Stomach (tissue), 8 donors: ENCODE measurements at regions not wholly inside any gene's neighbourhood (a gene's known extent, or its start where the extent isn't known, plus 50 kb on each side); places are given as distances from the start of the nearest gene placed in this dataset.

Source experiments
- DNase-seq, 2 donors: peaks; one replicate each; pipeline versions ENCODE4 v3.0.0 to v3.0.0-alpha.2; 2013 to 2019
- H3K27ac ChIP-seq, 5 donors: fragments of 200-600 bp in 4 of 5; sonication (generic) in 4 of 5; one replicate each; pipeline ENCODE4 v1.5.1; 2013 to 2019; ENCODE audit warnings: mild to moderate bottlenecking in 1 of 5, moderate library complexity in 1 of 5
- H3K27me3 ChIP-seq, 3 donors: fragments of 200-600 bp; sonication (generic); one replicate each; pipeline ENCODE4 v1.5.1; 2017 to 2019; ENCODE audit warnings: mixed run types in 1 of 3
- H3K36me3 ChIP-seq, 4 donors: fragments of 200-600 bp; sonication (generic); 1 replicate in 3 of 4; 2 replicates in 1 of 4; pipeline ENCODE4 v1.5.1; 2016 to 2019
- H3K4me1 ChIP-seq, 4 donors: fragments of 200-600 bp; sonication (generic); one replicate each; pipeline ENCODE4 v1.5.1; 2016 to 2019
- H3K4me3 ChIP-seq, 4 donors: fragments of 200-600 bp; sonication (generic) in 3 of 4; one replicate each; pipeline ENCODE4 v1.5.1; 2016 to 2019; ENCODE audit warnings: mild to moderate bottlenecking in 1 of 4
- H3K9me3 ChIP-seq, 4 donors: fragments of 200-600 bp; sonication (generic); one replicate each; pipeline ENCODE4 v1.5.1; 2016 to 2019
- CTCF ChIP-seq, 7 experiments: fragments of 450-650 bp in 4 of 7; fragments of 200-600 bp in 3 of 7; sonication (generic) in 3 of 7; IDR thresholded peaks; one replicate each; pipeline ENCODE4 v1.5.1; 2016 to 2019; ENCODE audit warnings: antibody characterized with exemption in 7 of 7, control low read depth in 2 of 7, mild to moderate bottlenecking in 1 of 7
- EP300 ChIP-seq: sonication (generic); formaldehyde crosslinking; IDR thresholded peaks from one replicate; pipeline ENCODE4 v1.6.1; 2017; ENCODE audit warnings: antibody characterized with exemption
- POLR2A ChIP-seq, 4 donors: fragments of 450-650 bp; IDR thresholded peaks; one replicate each; pipeline ENCODE4 v1.6.1; 2016; ENCODE audit warnings: antibody characterized with exemption in 4 of 4, control low read depth in 2 of 4, mild to moderate bottlenecking in 1 of 4, moderate library complexity in 1 of 4
- POLR2AphosphoS5 ChIP-seq, 3 donors: sonication (generic); formaldehyde crosslinking; IDR thresholded peaks; one replicate each; pipeline ENCODE4 v1.6.1; 2016; ENCODE audit warnings: antibody characterized with exemption in 3 of 3
- WGBS, 5 donors: extraction: QIAGEN DNeasy Blood & Tissue Kit in 3 of 5; methylation state at CpG; one replicate each; pipeline versions ENCODE4 v1.1.5 to v1.1.7; 2013 to 2018; 5-methylcytosine and 5-hydroxymethylcytosine counted together
- intact Hi-C: fragments of 100-400 bp; cut with DNase I; formaldehyde crosslinking; loops from one replicate; pipeline ENCODE4 v1.15.1; 2023; ENCODE audit warnings: low total_unique reads
- donor health status: healthy with polysubstance abuse.
- donor health status: Bipolar disorder and iron deficiency.
- donor health status: healthy.

GRCh38 chr13:65026505-65026904, 2203.6 kb downstream of the PCDH9 start:
- H3K9me3 ChIP-seq, result peaks cover 0 to 8% (median 0%) of the 10 kb centered on the region in 4 donors
- intact Hi-C loops, result no loop called here
- no peak overlapping the region for H3K27ac ChIP-seq
- TF ChIP-seq POLR2AphosphoS5 (IDR thresholded peaks at IDR 0.05) (no peak), POLR2A (IDR thresholded peaks at IDR 0.05) (no peak), EP300 (no peak), CTCF (IDR thresholded peaks at IDR 0.05) (no peak)
- DNase-seq, result no peak
- no peaks in the 10 kb centered on the region for H3K4me1 ChIP-seq
- no peaks in the 10 kb centered on the region for H3K36me3 ChIP-seq
- H3K4me3 ChIP-seq, result no peak overlapping the region
- 62 to 75% (median 67%) methylated on average over 2 of the region's 2 CpGs for WGBS, 5 donors
- H3K27me3 ChIP-seq, result no peaks in the 10 kb centered on the region

GRCh38 chr13:65011378-65011777, 2218.8 kb downstream of the PCDH9 start:
- Histone ChIP-seq H3K27ac (no peak overlapping the region), H3K4me3 (no peak overlapping the region), H3K4me1 (no peaks in the 10 kb centered on the region), H3K9me3 (no peaks in the 10 kb centered on the region), H3K27me3 (no peaks in the 10 kb centered on the region), H3K36me3 (no peaks in the 10 kb centered on the region)
- intact Hi-C loops, result no loop called here
- 36 to 55% (median 49%) methylated on average over 3 of the region's 3 CpGs for WGBS, 5 donors
- no peak for TF ChIP-seq EP300
- TF ChIP-seq POLR2A (IDR thresholded peaks at IDR 0.05), result no peak
- DNase-seq, result no peak

GRCh38 chr13:64997438-64997837, 2232.7 kb downstream of the PCDH9 start:
- intact Hi-C loops, result no loop called here
- 57 to 72% (median 65%) methylated on average over 5 of the region's 5 CpGs for whole genome bisulfite sequencing, 5 donors
- TF ChIP-seq EP300 (no peak), POLR2A (IDR thresholded peaks at IDR 0.05) (no peak)
- Histone ChIP-seq H3K27me3 (no peaks in the 10 kb centered on the region), H3K9me3 (no peaks in the 10 kb centered on the region), H3K27ac (no peak overlapping the region), H3K4me1 (no peaks in the 10 kb centered on the region), H3K36me3 (no peaks in the 10 kb centered on the region), H3K4me3 (no peak overlapping the region)
- DNase-seq, result no peak

- H3K4me1 ChIP-seq, result no peaks in the 10 kb centered on the region
- intact Hi-C loops, result no loop called here
- H3K27ac ChIP-seq, result no peak overlapping the region
- TF ChIP-seq CTCF (IDR thresholded peaks at IDR 0.05) (no peak), POLR2AphosphoS5 (IDR thresholded peaks at IDR 0.05) (no peak), POLR2A (IDR thresholded peaks at IDR 0.05) (no peak), EP300 (no peak)
- no peaks in the 10 kb centered on the region for H3K9me3 ChIP-seq
- 66 to 81% (median 74%) methylated on average over 4 of the region's 4 CpGs for WGBS, 5 donors
- no peaks in the 10 kb centered on the region for H3K27me3 ChIP-seq
- DNase-seq, result no peak
- no peaks in the 10 kb centered on the region for H3K36me3 ChIP-seq
- H3K4me3 ChIP-seq, result no peak overlapping the region
Measured at GRCh38 chr13:64993514-64994164, 2236.5 kb downstream of the PCDH9 start.

- DNase-seq, result no peak
- Histone ChIP-seq H3K27ac (no peak overlapping the region), H3K27me3 (no peaks in the 10 kb centered on the region), H3K9me3 (no peaks in the 10 kb centered on the region), H3K4me3 (no peak overlapping the region), H3K4me1 (no peaks in the 10 kb centered on the region), H3K36me3 (no peaks in the 10 kb centered on the region)
- 44 to 86% (median 63%) methylated on average over 2 of the region's 2 CpGs for WGBS, 5 donors
- TF ChIP-seq POLR2AphosphoS5 (IDR thresholded peaks at IDR 0.05), result no peak
- no peak for TF ChIP-seq CTCF (IDR thresholded peaks at IDR 0.05)
- no peak for TF ChIP-seq EP300
- no peak for TF ChIP-seq POLR2A (IDR thresholded peaks at IDR 0.05)
- intact Hi-C loops, result no loop called here
Measured at GRCh38 chr13:64992314-64992713, 2237.8 kb downstream of the PCDH9 start.
